Endothelial cell of umbilical vein (primary cell): ENCODE measurements at regions not wholly inside any gene's neighbourhood (a gene's known extent, or its start where the extent isn't known, plus 50 kb on each side); places are given as distances from the start of the nearest gene placed in this dataset.

Experiments
- BruUV-seq: library from RNA; stranded (reverse); fragments of 400-500 nt; replicated peaks from 2 replicates; lab custom pipeline; 2021; lab: Mats Ljungman, UMichigan
- CTCF ChIA-PET: fragments of 300-600, 350-600 bp; sonication (Branson Sonifier 250); formaldehyde crosslinking; loops from one replicate; lab custom pipeline; 2021; ENCODE audit warnings: antibody characterized with exemption, inconsistent platforms; lab: Charles Lee
- POLR2A ChIA-PET: fragments of 300-600, 350-600 bp; sonication (Branson Sonifier 250); formaldehyde crosslinking; loops from one replicate; lab custom pipeline; 2021; ENCODE audit warnings: antibody characterized with exemption, inconsistent platforms; lab: Charles Lee
- DNase-seq: peaks from one replicate; pipeline ENCODE4 v3.0.0-alpha.2; 2011; ENCODE audit warnings: low read depth, low spot score
- FAIRE-seq: peaks from 2 replicates; lab custom pipeline; 2011; peaks lifted over from hg19 to GRCh38; lab: Jason Lieb, UNC
- H2AFZ ChIP-seq: 2 replicates; pipeline ENCODE4 v1.6.0; 2012; ENCODE audit warnings: low read depth, low read length, control low read depth, inconsistent platforms
- H3K27ac ChIP-seq: 2 replicates; pipeline ENCODE4 v1.5.1; 2011; ENCODE audit warnings: low read depth, mild to moderate bottlenecking, control low read depth, low read length, moderate library complexity; ENCODE audit not compliant: insufficient read depth
- H3K27me3 ChIP-seq, 2 experiments: 2 replicates each; pipeline versions ENCODE4 v1.6.0 to v1.6.1; 2011; ENCODE audit warnings: low read length in 2 of 2, mixed read lengths in 1 of 2; ENCODE audit not compliant: control insufficient read depth in 2 of 2, insufficient read depth in 2 of 2
- H3K36me3 ChIP-seq, 2 experiments: 2 replicates in 1 of 2; 3 replicates in 1 of 2; pipeline ENCODE4 v1.5.1; 2011; ENCODE audit warnings: low read length in 2 of 2, mild to moderate bottlenecking in 1 of 2, moderate library complexity in 1 of 2; ENCODE audit not compliant: control insufficient read depth in 2 of 2, insufficient read depth in 2 of 2; ENCODE audit errors: extremely low read depth in 1 of 2
- H3K4me1 ChIP-seq: 3 replicates; pipeline ENCODE4 v1.5.1; 2011; ENCODE audit warnings: mild to moderate bottlenecking, low read length; ENCODE audit not compliant: control insufficient read depth, insufficient read depth; ENCODE audit errors: extremely low read depth
- H3K4me2 ChIP-seq: 2 replicates; pipeline ENCODE4 v1.6.1; 2011; ENCODE audit warnings: low read length, control low read depth, mixed read lengths; ENCODE audit not compliant: insufficient read depth
- H3K4me3 ChIP-seq, 3 experiments: fragments of 200-600 bp in 1 of 3; sonication (generic), shearing (Covaris generic) in 1 of 3; replicated peaks in 1 of 3; 2 replicates each; pipeline ENCODE4 v1.5.1; 2011 to 2016; ENCODE audit warnings: control low read depth in 3 of 3, low read length in 3 of 3, mild to moderate bottlenecking in 2 of 3, inconsistent platforms in 1 of 3, low read depth in 1 of 3, moderate library complexity in 1 of 3; ENCODE audit not compliant: insufficient read depth in 1 of 3
- H3K79me2 ChIP-seq: 2 replicates; pipeline ENCODE4 v1.6.0; 2012; ENCODE audit warnings: low read length, inconsistent platforms; ENCODE audit not compliant: control insufficient read depth, insufficient read depth
- H3K9ac ChIP-seq: replicated peaks from 2 replicates; pipeline ENCODE3; 2011; ENCODE audit warnings: low read length, control low read depth; ENCODE audit not compliant: insufficient read depth; ENCODE audit errors: extremely low read depth
- H3K9me1 ChIP-seq: replicated peaks from 3 replicates; pipeline ENCODE4 v1.6.0; 2011; ENCODE audit warnings: mild to moderate bottlenecking, low read length; ENCODE audit not compliant: control insufficient read depth, insufficient read depth; ENCODE audit errors: extremely low read depth
- H3K9me3 ChIP-seq: replicated peaks from 2 replicates; pipeline ENCODE4 v1.5.1; 2012; ENCODE audit warnings: low read length, inconsistent platforms; ENCODE audit not compliant: control insufficient read depth, insufficient read depth
- H4K20me1 ChIP-seq: replicated peaks from 2 replicates; pipeline ENCODE3; 2011; ENCODE audit warnings: mild to moderate bottlenecking, low read length; ENCODE audit not compliant: control insufficient read depth, insufficient read depth; ENCODE audit errors: extremely low read depth
- CTCF ChIP-seq, 2 donors: IDR thresholded peaks; 1 replicate in 1 of 2; 2 replicates in 1 of 2; pipeline ENCODE4 v1.5.1; 2011; ENCODE audit warnings: low read length in 2 of 2, mild to moderate bottlenecking in 2 of 2, moderate library complexity in 2 of 2, control low read depth in 1 of 2, inconsistent platforms in 1 of 2, low read depth in 1 of 2; ENCODE audit not compliant: insufficient read depth in 1 of 2; ENCODE audit errors: extremely low read depth in 1 of 2
- EZH2 ChIP-seq: IDR thresholded peaks from 2 replicates; pipeline ENCODE4 v1.6.1; 2012; ENCODE audit warnings: borderline replicate concordance, low read depth, mild to moderate bottlenecking, moderate library complexity, low read length, inconsistent platforms; ENCODE audit not compliant: severe bottlenecking
- JUN ChIP-seq: IDR thresholded peaks from 2 replicates; pipeline ENCODE4 v1.6.1; 2011; ENCODE audit warnings: borderline replicate concordance, low read depth; ENCODE audit not compliant: insufficient read length, insufficient read depth
- MAX ChIP-seq: IDR thresholded peaks from 2 replicates; pipeline ENCODE4 v1.6.1; 2011; ENCODE audit not compliant: insufficient read depth, insufficient read length
- MYC ChIP-seq: IDR thresholded peaks from one replicate; pipeline ENCODE4 v1.6.1; 2011; ENCODE audit warnings: mild to moderate bottlenecking, low read depth, low read length
- POLR2AphosphoS5 ChIP-seq: IDR thresholded peaks from 2 replicates; pipeline ENCODE4 v1.6.1; 2012; ENCODE audit warnings: low read depth, mild to moderate bottlenecking, control low read depth, low read length, moderate library complexity; ENCODE audit not compliant: insufficient read depth
- dilution Hi-C: fragments of 300-500 bp; cut with MboI; formaldehyde crosslinking; loops from one replicate; pipeline ENCODE4 v1.15.0; 2019; ENCODE audit warnings: low sequenced_read_pairs; ENCODE audit not compliant: extremely low pct_ligation_motif_present
- intact Hi-C: fragments of 100-400 bp; cut with micrococcal nuclease; formaldehyde crosslinking; loops from one replicate; pipeline ENCODE4 v1.10.0; 2022

- Histone ChIP-seq H3K27ac (no peak overlapping the region), H3K9me1 (no peaks in the 10 kb centered on the region), H3K9ac (no peak overlapping the region), H3K79me2 (no peaks in the 10 kb centered on the region), H3K4me3 (no peak overlapping the region), H3K4me2 (no peak overlapping the region), H3K27me3 (no peaks in the 10 kb centered on the region), H3K9me3 (no peaks in the 10 kb centered on the region), H3K36me3 (no peaks in the 10 kb centered on the region), H2AFZ (no peak overlapping the region), H4K20me1 (no peaks in the 10 kb centered on the region), H3K4me1 (peaks cover 13% of the 10 kb centered on the region)
- no TSS peak for BruUV-seq
- FAIRE-seq (no peak), DNase-seq (peak; percentile 24)
- peak; percentile 23 for TF ChIP-seq POLR2AphosphoS5
- TF ChIP-seq MAX = no peak
- intact Hi-C loops = loop anchor here (1.0 to 5.0 kb wide), 2 partner anchors 284 to 413 kb away; no protein-coding TSS in a partner anchor
- ChIA-PET CTCF (interaction anchor here (1.4 to 4.3 kb wide), 3 partner anchors 107 to 634 kb away, joined by 5 to 25 read pairs (median 11); no protein-coding TSS in a partner anchor), POLR2A (interaction anchor here (1.3 kb wide), 1 partner anchor 108 kb away, joined by 3 read pairs; no protein-coding TSS in a partner anchor)
- dilution Hi-C loops = no loop called here
Observed at GRCh38 chr1:198829356-198829755, 190.5 kb downstream of the PTPRC start.

- dilution Hi-C loops (no loop called here), intact Hi-C loops (loop anchor here (1.0 to 5.0 kb wide), 6 partner anchors 53 to 633 kb away; no protein-coding TSS in a partner anchor)
- H3K4me1 ChIP-seq = peaks cover 13% of the 10 kb centered on the region
- H3K9me3 ChIP-seq = no peaks in the 10 kb centered on the region
- no peak overlapping the region for H3K27ac ChIP-seq
- no peak overlapping the region for H3K9ac ChIP-seq
- no TSS peak for BruUV-seq
- H3K4me3 ChIP-seq = no peak overlapping the region
- ChIA-PET CTCF (interaction anchor here (1.4 to 4.3 kb wide), 3 partner anchors 107 to 634 kb away, joined by 5 to 25 read pairs (median 11); no protein-coding TSS in a partner anchor), POLR2A (interaction anchor here (1.3 kb wide), 1 partner anchor 107 kb away, joined by 3 read pairs; no protein-coding TSS in a partner anchor)
- DNase-seq (peak; percentile 66), FAIRE-seq (peak; percentile 43)
- no peak overlapping the region for H3K4me2 ChIP-seq
- H3K9me1 ChIP-seq = no peaks in the 10 kb centered on the region
- H3K36me3 ChIP-seq = no peaks in the 10 kb centered on the region
- H3K79me2 ChIP-seq = no peaks in the 10 kb centered on the region
- no peaks in the 10 kb centered on the region for H4K20me1 ChIP-seq
- TF ChIP-seq MYC (no peak), JUN (no peak), EZH2 (no peak), CTCF (IDR thresholded peaks at IDR 0.05; ENCODE audit: extremely low read depth in 1 of 2, insufficient read depth in 1 of 2, low read depth in 1 of 2, low read length in 2 of 2) (peak in 1 of 2 donors; percentile 25)
- no peaks in the 10 kb centered on the region for H3K27me3 ChIP-seq
- H2AFZ ChIP-seq = no peak overlapping the region
Observed at GRCh38 chr1:198829944-198830343, 191.1 kb downstream of the PTPRC start.
